Loucy (cell line): ENCODE measurements at regions not wholly inside any gene's neighbourhood (a gene's known extent, or its start where the extent isn't known, plus 50 kb on each side); places are given as distances from the start of the nearest gene placed in this dataset.
A peak's percentile ranks its signal among the peaks of the same experiment; 100 is the strongest.

Experiments
- H2AFZ ChIP-seq: fragments of 200-600 bp; sonication (generic); 2 replicates; pipeline ENCODE4 v1.6.0; 2016; ENCODE audit warnings: antibody characterized with exemption, mild to moderate bottlenecking, low read length, moderate library complexity
- H3F3A ChIP-seq: fragments of 200-600 bp; 2 replicates; pipeline ENCODE4 v1.6.0; 2016; ENCODE audit warnings: antibody characterized with exemption, low read depth, mild to moderate bottlenecking
- H3K27me3 ChIP-seq: fragments of 200-600 bp; sonication (generic); 2 replicates; pipeline ENCODE4 v1.6.1; 2014; ENCODE audit warnings: low read length, mild to moderate bottlenecking; ENCODE audit not compliant: insufficient read depth, poor library complexity, severe bottlenecking
- H3K36me3 ChIP-seq: fragments of 200-600 bp; sonication (generic); 2 replicates; pipeline ENCODE4 v1.6.1; 2016; ENCODE audit warnings: low read length; ENCODE audit not compliant: insufficient read depth
- H3K4me1 ChIP-seq: fragments of 200-600 bp; sonication (generic); 2 replicates; pipeline ENCODE4 v1.5.1; 2014; ENCODE audit warnings: low read length, mild to moderate bottlenecking; ENCODE audit not compliant: insufficient read depth, poor library complexity, severe bottlenecking
- H3K4me2 ChIP-seq: fragments of 200-600 bp; sonication (generic); 2 replicates; pipeline ENCODE4 v1.6.0; 2014; ENCODE audit warnings: antibody characterized with exemption, low read length, low read depth, mild to moderate bottlenecking; ENCODE audit not compliant: poor library complexity, severe bottlenecking
- H3K4me3 ChIP-seq: fragments of 200-600 bp; sonication (generic); 2 replicates; pipeline ENCODE4 v1.5.1; 2014; ENCODE audit warnings: low read length, mild to moderate bottlenecking, mixed read lengths; ENCODE audit not compliant: poor library complexity, severe bottlenecking
- H3K79me2 ChIP-seq: fragments of 200-600 bp; sonication (generic); 2 replicates; pipeline ENCODE4 v1.6.1; 2014; ENCODE audit warnings: low read length; ENCODE audit not compliant: insufficient read depth
- H3K9ac ChIP-seq: fragments of 200-600 bp; sonication (generic); 2 replicates; pipeline ENCODE4 v1.6.0; 2014; ENCODE audit warnings: mild to moderate bottlenecking, low read depth, low read length, moderate library complexity; ENCODE audit not compliant: poor library complexity, severe bottlenecking
- H3K9me2 ChIP-seq: fragments of 200-600 bp; sonication (generic); replicated peaks from 2 replicates; pipeline ENCODE4 v1.6.1; 2016; ENCODE audit warnings: low read depth, low read length, mixed read lengths
- H3K9me3 ChIP-seq: fragments of 200-600 bp; sonication (generic); 2 replicates; pipeline ENCODE4 v1.6.1; 2014; ENCODE audit warnings: mild to moderate bottlenecking, antibody characterized with exemption, low read length, low read depth; ENCODE audit not compliant: insufficient read depth
- H4K20me1 ChIP-seq: fragments of 200-600 bp; sonication (generic); 2 replicates; pipeline ENCODE4 v1.6.0; 2014; ENCODE audit warnings: antibody characterized with exemption, low read length, mild to moderate bottlenecking; ENCODE audit not compliant: insufficient read depth, poor library complexity, severe bottlenecking
- CTCF ChIP-seq: fragments of 200-600 bp; sonication (generic); conservative IDR thresholded peaks from 2 replicates; pipeline ENCODE4 v1.5.1; 2014; ENCODE audit warnings: mild to moderate bottlenecking, antibody characterized with exemption, low read length
- EZH2phosphoT487 ChIP-seq: fragments of 200-600 bp; IDR thresholded peaks from 2 replicates; pipeline ENCODE4 v1.6.1; 2018; ENCODE audit warnings: antibody characterized with exemption, mild to moderate bottlenecking, moderate library complexity, borderline replicate concordance

- no peak overlapping the region for H3K4me2 ChIP-seq
- H2AFZ ChIP-seq, result no peak overlapping the region
- H4K20me1 ChIP-seq, result no peaks in the 10 kb centered on the region
Measured at GRCh38 chr11:19326499-19326898, 85.8 kb upstream of the E2F8 start.

GRCh38 chr11:19323502-19323901 is 82.8 kb upstream of the E2F8 start:
- Histone ChIP-seq H3K4me1 (peaks cover 19% of the 10 kb centered on the region), H3K4me2 (no peak overlapping the region), H3K9ac (no peak overlapping the region), H3K27me3 (no peaks in the 10 kb centered on the region), H3K9me3 (no peaks in the 10 kb centered on the region), H3F3A (no peaks in the 10 kb centered on the region), H4K20me1 (no peaks in the 10 kb centered on the region), H3K79me2 (no peaks in the 10 kb centered on the region), H3K9me2 (no peaks in the 10 kb centered on the region), H3K4me3 (no peak overlapping the region), H2AFZ (no peak overlapping the region), H3K36me3 (no peaks in the 10 kb centered on the region)
- peak; percentile 49 for TF ChIP-seq CTCF
- no peak for TF ChIP-seq EZH2phosphoT487

More at GRCh38 chr11:19326499-19326898, 85.8 kb upstream of the E2F8 start:
- H3K9me2 ChIP-seq, result no peaks in the 10 kb centered on the region
- H3K4me3 ChIP-seq, result no peak overlapping the region
- H3K9ac ChIP-seq, result no peak overlapping the region
- peaks cover 32% of the 10 kb centered on the region for H3K4me1 ChIP-seq
- H3K27me3 ChIP-seq, result no peaks in the 10 kb centered on the region
- no peaks in the 10 kb centered on the region for H3K79me2 ChIP-seq
- no peaks in the 10 kb centered on the region for H3K36me3 ChIP-seq
- TF ChIP-seq EZH2phosphoT487 (no peak), CTCF (peak; percentile 55)
- H3K9me3 ChIP-seq, result no peaks in the 10 kb centered on the region
- H3F3A ChIP-seq, result no peaks in the 10 kb centered on the region

GRCh38 chr11:19321351-19321750 is 80.6 kb upstream of the E2F8 start:
- no peak for TF ChIP-seq EZH2phosphoT487
- no peak for TF ChIP-seq CTCF
- Histone ChIP-seq H3K36me3 (no peaks in the 10 kb centered on the region), H4K20me1 (no peaks in the 10 kb centered on the region), H3K9me3 (no peaks in the 10 kb centered on the region), H3K4me2 (no peak overlapping the region), H3K4me1 (no peaks in the 10 kb centered on the region), H3K9ac (no peak overlapping the region), H3K9me2 (no peaks in the 10 kb centered on the region), H3F3A (no peaks in the 10 kb centered on the region), H2AFZ (no peak overlapping the region), H3K4me3 (no peak overlapping the region), H3K79me2 (no peaks in the 10 kb centered on the region), H3K27me3 (no peaks in the 10 kb centered on the region)
